ENCODE measurements at regions not wholly inside any gene's neighbourhood (a gene's known extent, or its start where the extent isn't known, plus 50 kb on each side); places are given as distances from the start of the nearest gene placed in this dataset.

- Histone ChIP-seq H3K79me2 (ENCODE audit: insufficient read depth, low read length) (no peaks in the 10 kb centered on the region), H3K4me2 (ENCODE audit: low read depth, low read length) (no peak overlapping the region), H3K27me3 (ENCODE audit: control insufficient read depth in 1 of 2, insufficient read depth in 2 of 2, low read length in 2 of 2) (peaks cover 10 to 37% of the 10 kb centered on the region in 2 experiments; a peak in 4 of 5 replicates), H3K9me3 (ENCODE audit: low read length) (no peaks in the 10 kb centered on the region), H3K27ac (ENCODE audit: extremely low read length, insufficient read depth, low read length) (no peak overlapping the region), H3K4me1 (ENCODE audit: insufficient read depth, low read length) (no peaks in the 10 kb centered on the region), H3K36me3 (replicated peaks in 1 of 2; ENCODE audit: control insufficient read depth in 1 of 2, insufficient read depth in 2 of 2, low read length in 2 of 2) (no peaks in the 10 kb centered on the region), H3K4me3 (replicated peaks in 1 of 3; ENCODE audit: insufficient read depth in 1 of 3, low read depth in 2 of 3, low read length in 3 of 3) (no peak overlapping the region), H2AFZ (ENCODE audit: low read length) (no peak overlapping the region), H3K9ac (ENCODE audit: insufficient read depth, low read depth, low read length) (no peak overlapping the region), H4K20me1 (ENCODE audit: insufficient read depth, low read length) (no peaks in the 10 kb centered on the region)
- TF ChIP-seq DNMT3B (CRISPR knock-in tag; conservative IDR thresholded peaks at IDR 0.05) (no peak), FOSL1 (CRISPR knock-in tag; IDR thresholded peaks at IDR 0.05; ENCODE audit: borderline replicate concordance) (no peak), TOPORS (CRISPR knock-in tag; IDR thresholded peaks at IDR 0.05) (no peak), ZNF230 (CRISPR knock-in tag; IDR thresholded peaks at IDR 0.05) (no peak)
- no peak for DNase-seq (ENCODE audit: low spot score)
- WGBS (ENCODE audit: low lambda C conversion rate) = 58% methylated on average over 8 of the region's 8 CpGs
- ChIA-PET POLR2A (interaction anchor here (1.4 to 1.7 kb wide), 2 partner anchors 8 to 10 kb away, joined by 4 to 8 read pairs; no protein-coding TSS in a partner anchor), CTCF (ENCODE audit: low intra/inter-chr PET ratio, low total read pairs) (no interaction called here)
- in situ Hi-C loops (cut with HindIII; ENCODE audit: extremely low pct_ligation_motif_present, low pct_unique_long_range_greater_than_20kb) (no loop called here), intact Hi-C loops (cut with micrococcal nuclease; ENCODE audit: unreplicated experiment) (loop anchor here (1.0 to 10.0 kb wide), 2 partner anchors 18 to 57 kb away; no protein-coding TSS in a partner anchor)
- no TSS peak for BruUV-seq (replicated peaks)
- no peak for FAIRE-seq
- ATAC-seq = no peak
Measured at GRCh38 chr7:155972247-155972646, 160.0 kb upstream of the SHH start.

- no peak for ATAC-seq
- POLR2A ChIA-PET = no interaction called here
- H3K4me3 ChIP-seq (replicated peaks in 1 of 3; ENCODE audit: insufficient read depth in 1 of 3, low read depth in 2 of 3, low read length in 3 of 3) = no peak overlapping the region
- no peak overlapping the region for H3K9ac ChIP-seq (ENCODE audit: insufficient read depth, low read depth, low read length)
- no peaks in the 10 kb centered on the region for H3K9me3 ChIP-seq (ENCODE audit: low read length)
- no peaks in the 10 kb centered on the region for H3K36me3 ChIP-seq (replicated peaks in 1 of 2; ENCODE audit: control insufficient read depth in 1 of 2, insufficient read depth in 2 of 2, low read length in 2 of 2)
- no peaks in the 10 kb centered on the region for H4K20me1 ChIP-seq (ENCODE audit: insufficient read depth, low read length)
- H3K4me2 ChIP-seq (ENCODE audit: low read depth, low read length) = no peak overlapping the region
- no peak for FAIRE-seq
- 60% methylated on average over 14 of the region's 15 CpGs for WGBS (ENCODE audit: low lambda C conversion rate)
- no peak overlapping the region for H2AFZ ChIP-seq (ENCODE audit: low read length)
- BruUV-seq (replicated peaks) = no TSS peak
- H3K27ac ChIP-seq (ENCODE audit: extremely low read length, insufficient read depth, low read length) = no peak overlapping the region
- no peak for DNase-seq (ENCODE audit: low spot score)
- no peaks in the 10 kb centered on the region for H3K4me1 ChIP-seq (ENCODE audit: insufficient read depth, low read length)
- CTCF ChIA-PET (ENCODE audit: low intra/inter-chr PET ratio, low total read pairs) = no interaction called here
- in situ Hi-C loops (cut with HindIII; ENCODE audit: extremely low pct_ligation_motif_present, low pct_unique_long_range_greater_than_20kb) = no loop called here
- H3K79me2 ChIP-seq (ENCODE audit: insufficient read depth, low read length) = no peaks in the 10 kb centered on the region
- H3K27me3 ChIP-seq (ENCODE audit: control insufficient read depth in 1 of 2, insufficient read depth in 2 of 2, low read length in 2 of 2) = peaks cover 10 to 37% of the 10 kb centered on the region in 2 experiments; a peak in 4 of 5 replicates
- intact Hi-C loops (cut with micrococcal nuclease; ENCODE audit: unreplicated experiment) = loop anchor here (10.0 kb wide), 1 partner anchor 56 kb away; no protein-coding TSS in a partner anchor
- TF ChIP-seq CBX1 (IDR thresholded peaks at IDR 0.05; ENCODE audit: low read depth) (no peak), ZNF800 (CRISPR knock-in tag; IDR thresholded peaks at IDR 0.05) (no peak), RFXAP (CRISPR knock-in tag; IDR thresholded peaks at IDR 0.05; ENCODE audit: borderline replicate concordance) (no peak), ARID5B (CRISPR knock-in tag; IDR thresholded peaks at IDR 0.05) (no peak), BORCS8-MEF2B (CRISPR knock-in tag; IDR thresholded peaks at IDR 0.05) (no peak), CSRNP2 (CRISPR knock-in tag; conservative IDR thresholded peaks at IDR 0.05; ENCODE audit: low read depth) (no peak), ZSCAN21 (CRISPR knock-in tag; IDR thresholded peaks at IDR 0.05; ENCODE audit: borderline replicate concordance) (no peak)
Measured at GRCh38 chr7:155971180-155971770, 159.0 kb upstream of the SHH start.

All from HepG2 (cell line).